ENCODE measurements at regions not wholly inside any gene's neighbourhood (a gene's known extent, or its start where the extent isn't known, plus 50 kb on each side); places are given as distances from the start of the nearest gene placed in this dataset.

GRCh38 chr15:39140060-39140604, 440.7 kb upstream of the THBS1 start (continued):
- TF ChIP-seq XRCC5 (optimal IDR thresholded peaks at IDR 0.05; ENCODE audit: low read length) (peak; percentile 21), HMG20A (CRISPR knock-in tag; IDR thresholded peaks at IDR 0.05; ENCODE audit: borderline replicate concordance) (0 out of 2 replicates have a peak, but pooled peaks have one; percentile 30), ZNF780A (CRISPR knock-in tag; IDR thresholded peaks at IDR 0.05) (no peak), ZNF546 (CRISPR knock-in tag; conservative IDR thresholded peaks at IDR 0.05) (no peak), ZNF672 (CRISPR knock-in tag; IDR thresholded peaks at IDR 0.05) (no peak), IRF2 (CRISPR knock-in tag; IDR thresholded peaks at IDR 0.05) (0 out of 2 replicates have a peak, but pooled peaks have one; percentile 18), SRSF9 (IDR thresholded peaks at IDR 0.05; ENCODE audit: borderline replicate concordance, insufficient read depth, low read depth, low read length, poor library complexity, severe bottlenecking) (no peak), FOSL1 (CRISPR knock-in tag; IDR thresholded peaks at IDR 0.05; ENCODE audit: borderline replicate concordance) (peak; percentile 66; the same call in 1 of the 2 replicates), YEATS2 (CRISPR knock-in tag; IDR thresholded peaks at IDR 0.05; ENCODE audit: borderline replicate concordance) (no peak), CBX2 (IDR thresholded peaks at IDR 0.05; ENCODE audit: low read depth, low read length) (no peak), CBX2 (CRISPR knock-in tag; IDR thresholded peaks at IDR 0.05; ENCODE audit: low read depth) (no peak), FOXA1 (IDR thresholded peaks at IDR 0.05) (no peak), FOXA1 (CRISPR knock-in tag; IDR thresholded peaks at IDR 0.05) (peak; percentile 38), U2AF1 (optimal IDR thresholded peaks at IDR 0.05; ENCODE audit: low read depth, low read length) (no peak), ZNF749 (CRISPR knock-in tag; IDR thresholded peaks at IDR 0.05; ENCODE audit: borderline replicate concordance) (no peak), FOSL2 (CRISPR knock-in tag; IDR thresholded peaks at IDR 0.05) (peak; percentile 96)

- DNase-seq (ENCODE audit: low spot score) (no peak), FAIRE-seq (no peak), ATAC-seq (no peak)
- no peak overlapping the region for H3K9ac ChIP-seq (ENCODE audit: insufficient read depth, low read depth, low read length)
- H3K9me3 ChIP-seq (ENCODE audit: low read length), result no peaks in the 10 kb centered on the region
- in situ Hi-C loops (cut with HindIII; ENCODE audit: extremely low pct_ligation_motif_present, low pct_unique_long_range_greater_than_20kb), result no loop called here
- H3K36me3 ChIP-seq (replicated peaks in 1 of 2; ENCODE audit: control insufficient read depth in 1 of 2, insufficient read depth in 2 of 2, low read length in 2 of 2), result no peaks in the 10 kb centered on the region
- ChIA-PET POLR2A (no interaction called here), CTCF (ENCODE audit: low intra/inter-chr PET ratio, low total read pairs) (no interaction called here)
- H3K4me1 ChIP-seq (ENCODE audit: insufficient read depth, low read length), result peaks cover 43% of the 10 kb centered on the region
- BruUV-seq (replicated peaks), result no TSS peak
- no peak for TF ChIP-seq KDM1A (CRISPR knock-in tag; IDR thresholded peaks at IDR 0.05)
- no peaks in the 10 kb centered on the region for H3K79me2 ChIP-seq (ENCODE audit: insufficient read depth, low read length)
- no peak overlapping the region for H3K4me2 ChIP-seq (ENCODE audit: low read depth, low read length)
- no peaks in the 10 kb centered on the region for H3K27me3 ChIP-seq (ENCODE audit: control insufficient read depth in 1 of 2, insufficient read depth in 2 of 2, low read length in 2 of 2)
- no peak overlapping the region for H2AFZ ChIP-seq (ENCODE audit: low read length)
- H4K20me1 ChIP-seq (ENCODE audit: insufficient read depth, low read length), result no peaks in the 10 kb centered on the region
- intact Hi-C loops (cut with micrococcal nuclease; ENCODE audit: unreplicated experiment), result no loop called here
- no peak overlapping the region for H3K27ac ChIP-seq (ENCODE audit: extremely low read length, insufficient read depth, low read length)
- H3K4me3 ChIP-seq (replicated peaks in 1 of 3; ENCODE audit: insufficient read depth in 1 of 3, low read depth in 2 of 3, low read length in 3 of 3), result no peak overlapping the region
Observed at GRCh38 chr15:39142500-39142899, 438.4 kb upstream of the THBS1 start.
